ENCODE measurements at regions not wholly inside any gene's neighbourhood (a gene's known extent, or its start where the extent isn't known, plus 50 kb on each side); places are given as distances from the start of the nearest gene placed in this dataset.

- no peak for TF ChIP-seq CHD7 (IDR thresholded peaks at IDR 0.05; ENCODE audit: insufficient replicate concordance, low read length)
- no peak for TF ChIP-seq SIN3A (conservative IDR thresholded peaks at IDR 0.05 in 1 of 2, IDR thresholded peaks at IDR 0.05 in 1 of 2; ENCODE audit: low read depth in 1 of 2, low read length in 2 of 2)
These were observed 1144.8 kb downstream of the EPHA7 start (continued) for GRCh38 chr6:92274588-92274987.

All from H1 (cell line).